GM12875 (cell line): ENCODE measurements at regions not wholly inside any gene's neighbourhood (a gene's known extent, or its start where the extent isn't known, plus 50 kb on each side); places are given as distances from the start of the nearest gene placed in this dataset.

Experiments
- H3K4me3 ChIP-seq: one replicate; pipeline ENCODE4 v1.5.1; 2011; ENCODE audit warnings: low read depth, low read length, control low read depth
- TF ChIP-seq, protein P1 (sequence below): IDR thresholded peaks from 2 replicates; pipeline ENCODE4 v1.5.1; 2011; ENCODE audit warnings: low read depth, mild to moderate bottlenecking, control low read depth, inconsistent platforms, low read length, moderate library complexity, borderline replicate concordance; ENCODE audit not compliant: insufficient read depth

DNA sequence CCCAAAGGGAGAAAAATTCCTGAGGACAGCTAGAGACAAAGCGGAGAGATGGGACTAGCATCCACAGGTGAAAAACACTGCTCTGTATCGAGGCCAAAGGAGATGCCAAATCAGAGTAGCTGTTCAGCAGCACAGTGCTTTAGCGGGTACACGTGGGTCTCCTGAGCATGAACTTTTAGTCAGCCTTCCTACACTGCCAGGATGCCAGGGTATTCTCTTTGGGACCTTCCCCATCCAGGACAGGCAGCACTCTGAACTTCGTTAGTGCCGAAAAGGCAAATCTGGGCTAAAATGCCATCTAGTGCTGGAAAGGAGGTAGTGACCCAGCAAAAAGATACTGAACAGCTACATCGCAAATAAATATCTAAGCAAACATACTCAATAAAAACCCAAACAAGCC lies 64.9 kb downstream of the C6orf58 start:
- TF ChIP-seq, protein P1, sequence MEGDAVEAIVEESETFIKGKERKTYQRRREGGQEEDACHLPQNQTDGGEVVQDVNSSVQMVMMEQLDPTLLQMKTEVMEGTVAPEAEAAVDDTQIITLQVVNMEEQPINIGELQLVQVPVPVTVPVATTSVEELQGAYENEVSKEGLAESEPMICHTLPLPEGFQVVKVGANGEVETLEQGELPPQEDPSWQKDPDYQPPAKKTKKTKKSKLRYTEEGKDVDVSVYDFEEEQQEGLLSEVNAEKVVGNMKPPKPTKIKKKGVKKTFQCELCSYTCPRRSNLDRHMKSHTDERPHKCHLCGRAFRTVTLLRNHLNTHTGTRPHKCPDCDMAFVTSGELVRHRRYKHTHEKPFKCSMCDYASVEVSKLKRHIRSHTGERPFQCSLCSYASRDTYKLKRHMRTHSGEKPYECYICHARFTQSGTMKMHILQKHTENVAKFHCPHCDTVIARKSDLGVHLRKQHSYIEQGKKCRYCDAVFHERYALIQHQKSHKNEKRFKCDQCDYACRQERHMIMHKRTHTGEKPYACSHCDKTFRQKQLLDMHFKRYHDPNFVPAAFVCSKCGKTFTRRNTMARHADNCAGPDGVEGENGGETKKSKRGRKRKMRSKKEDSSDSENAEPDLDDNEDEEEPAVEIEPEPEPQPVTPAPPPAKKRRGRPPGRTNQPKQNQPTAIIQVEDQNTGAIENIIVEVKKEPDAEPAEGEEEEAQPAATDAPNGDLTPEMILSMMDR: peak; percentile 54; the same call in 1 of the 2 replicates
- no peak overlapping the region for H3K4me3 ChIP-seq
